ENCODE measurements at regions not wholly inside any gene's neighbourhood (a gene's known extent, or its start where the extent isn't known, plus 50 kb on each side); places are given as distances from the start of the nearest gene placed in this dataset.

DNA sequence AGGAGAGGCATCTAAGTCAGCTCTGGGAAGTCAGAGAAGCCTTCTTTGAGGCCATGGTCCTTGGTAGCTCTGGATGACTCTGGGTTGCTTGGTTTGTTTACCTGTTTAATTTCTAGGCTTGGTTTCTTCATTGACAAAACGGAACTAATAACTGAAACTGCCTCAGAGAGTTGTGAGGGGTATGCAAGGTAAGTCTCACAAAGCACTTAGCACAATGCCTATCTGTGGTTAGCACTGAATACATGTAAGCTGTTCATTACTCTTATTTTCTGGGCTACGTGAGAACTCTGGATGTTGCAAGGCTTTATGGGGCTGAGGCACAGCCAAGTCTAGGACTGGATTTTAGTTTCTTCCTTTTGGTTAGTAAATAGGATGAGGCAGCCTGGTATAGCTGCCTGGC, 225.8 kb upstream of the NCAM1 start:
- H4K8ac ChIP-seq (ENCODE audit: low read depth, low read length): no peak overlapping the region
- no peak overlapping the region for H2AFZ ChIP-seq (ENCODE audit: low read length)
- no peak overlapping the region for H4K91ac ChIP-seq (ENCODE audit: low read depth, low read length, poor library complexity)
- no peak overlapping the region for H2BK5ac ChIP-seq (ENCODE audit: low read length)
- no peaks in the 10 kb centered on the region for H3K27me3 ChIP-seq (ENCODE audit: control insufficient read depth in 3 of 3, insufficient read depth in 3 of 3, low read depth in 1 of 3, low read length in 3 of 3)
- H3K9ac ChIP-seq (ENCODE audit: low read depth, low read length, poor library complexity): no peak overlapping the region
- no peak overlapping the region for H3K14ac ChIP-seq (ENCODE audit: low read length)
- no peak for DNase-seq (ENCODE audit: low spot score)
- H3K9me3 ChIP-seq (replicated peaks in 1 of 2; ENCODE audit: control insufficient read depth in 2 of 2, insufficient read depth in 1 of 2, low read depth in 1 of 2, low read length in 2 of 2): no peaks in the 10 kb centered on the region
- H3K79me1 ChIP-seq (ENCODE audit: low read depth, low read length): no peaks in the 10 kb centered on the region
- H3K4me3 ChIP-seq (ENCODE audit: low read length in 2 of 2): no peak overlapping the region
- no peak overlapping the region for H3K18ac ChIP-seq (ENCODE audit: low read length)
- no peak overlapping the region for H3K27ac ChIP-seq (replicated peaks; ENCODE audit: low read length)
- no peak overlapping the region for H2BK120ac ChIP-seq (ENCODE audit: low read depth, low read length)
- no peak overlapping the region for H2BK15ac ChIP-seq (ENCODE audit: low read length)
- no CpG with 5 or more reads among the region's 2 CpGs for WGBS, 2 donors (ENCODE audit: extremely low coverage in 2 of 2, insufficient read length in 2 of 2, insufficient replicate concordance in 1 of 2)
- no peak overlapping the region for H2AK5ac ChIP-seq (ENCODE audit: low read depth, low read length)
- H3K4me1 ChIP-seq (ENCODE audit: control insufficient read depth in 2 of 2, insufficient read depth in 1 of 2, low read depth in 1 of 2, low read length in 2 of 2): no peaks in the 10 kb centered on the region
- no peak overlapping the region for H3K4ac ChIP-seq (ENCODE audit: low read length)
- H3K36me3 ChIP-seq (replicated peaks in 1 of 2; ENCODE audit: control insufficient read depth in 2 of 2, insufficient read depth in 2 of 2, low read length in 2 of 2): no peaks in the 10 kb centered on the region
- H3K23ac ChIP-seq (ENCODE audit: low read depth, low read length, poor library complexity): no peak overlapping the region
- H3K4me2 ChIP-seq (ENCODE audit: insufficient read depth, low read length, poor library complexity, severe bottlenecking): no peak overlapping the region
- no peak overlapping the region for H2BK12ac ChIP-seq (ENCODE audit: low read length)

DNA sequence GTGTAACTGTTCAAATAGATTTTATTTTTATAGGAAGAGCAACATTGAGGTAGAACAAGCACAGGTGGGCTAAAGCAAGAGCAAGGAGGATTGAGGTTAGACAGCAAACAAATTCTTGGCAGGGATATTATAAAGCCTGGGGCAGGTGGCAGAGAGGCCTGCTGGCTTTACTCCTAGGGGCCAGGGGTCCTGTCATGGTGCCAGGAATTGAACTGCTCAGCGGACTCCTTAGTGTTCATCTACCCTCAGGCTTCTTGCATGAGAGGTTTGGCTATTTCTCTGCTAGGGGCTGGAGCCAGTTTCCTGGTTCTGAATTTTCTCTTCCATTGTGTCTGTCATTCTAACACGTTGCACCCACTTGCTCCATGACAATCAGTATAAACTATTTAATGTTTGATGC, 217.2 kb upstream of the NCAM1 start:
- Histone ChIP-seq H2BK5ac (ENCODE audit: low read length) (no peak overlapping the region), H2BK120ac (ENCODE audit: low read depth, low read length) (no peak overlapping the region), H2AK5ac (ENCODE audit: low read depth, low read length) (no peak overlapping the region), H3K4me2 (ENCODE audit: insufficient read depth, low read length, poor library complexity, severe bottlenecking) (no peak overlapping the region), H3K14ac (ENCODE audit: low read length) (no peak overlapping the region), H3K36me3 (replicated peaks in 1 of 2; ENCODE audit: control insufficient read depth in 2 of 2, insufficient read depth in 2 of 2, low read length in 2 of 2) (no peaks in the 10 kb centered on the region), H2AFZ (ENCODE audit: low read length) (no peak overlapping the region), H3K4me3 (ENCODE audit: low read length in 2 of 2) (no peak overlapping the region), H3K23ac (ENCODE audit: low read depth, low read length, poor library complexity) (no peak overlapping the region), H3K79me1 (ENCODE audit: low read depth, low read length) (no peaks in the 10 kb centered on the region), H2BK12ac (ENCODE audit: low read length) (no peak overlapping the region), H4K91ac (ENCODE audit: low read depth, low read length, poor library complexity) (no peak overlapping the region), H3K4me1 (ENCODE audit: control insufficient read depth in 2 of 2, insufficient read depth in 1 of 2, low read depth in 1 of 2, low read length in 2 of 2) (peaks cover 0 to 5% of the 10 kb centered on the region in 2 donors), H3K9me3 (replicated peaks in 1 of 2; ENCODE audit: control insufficient read depth in 2 of 2, insufficient read depth in 1 of 2, low read depth in 1 of 2, low read length in 2 of 2) (no peaks in the 10 kb centered on the region), H3K9ac (ENCODE audit: low read depth, low read length, poor library complexity) (no peak overlapping the region), H4K8ac (ENCODE audit: low read depth, low read length) (no peak overlapping the region), H3K18ac (ENCODE audit: low read length) (no peak overlapping the region), H3K27me3 (ENCODE audit: control insufficient read depth in 3 of 3, insufficient read depth in 3 of 3, low read depth in 1 of 3, low read length in 3 of 3) (no peaks in the 10 kb centered on the region), H2BK15ac (ENCODE audit: low read length) (no peak overlapping the region), H3K27ac (replicated peaks; ENCODE audit: low read length) (no peak overlapping the region), H3K4ac (ENCODE audit: low read length) (no peak overlapping the region)
- DNase-seq (ENCODE audit: low spot score): no peak
- no CpG with 5 or more reads among the region's 2 CpGs for WGBS, 2 donors (ENCODE audit: extremely low coverage in 2 of 2, insufficient read length in 2 of 2, insufficient replicate concordance in 1 of 2)

DNA sequence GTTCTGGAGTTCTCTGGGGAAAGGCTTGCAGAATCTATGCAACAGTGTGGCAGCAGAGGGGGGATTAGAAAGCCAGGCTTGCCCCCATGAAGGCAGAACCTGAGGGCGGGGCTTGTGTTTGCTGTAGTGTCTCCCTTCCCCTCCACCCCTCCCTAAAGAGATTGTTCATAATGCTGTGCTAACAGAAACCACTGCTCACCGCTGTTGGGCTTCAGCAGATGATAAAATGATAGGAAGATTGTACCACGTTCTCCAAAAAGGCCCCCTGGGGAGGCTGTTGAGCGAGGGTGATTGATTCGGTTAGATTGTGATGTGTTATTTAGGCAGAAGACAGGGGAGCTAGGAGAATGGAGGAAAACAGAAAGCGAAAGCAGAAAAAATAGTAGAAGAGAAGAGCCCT, 215.2 kb upstream of the NCAM1 start:
- no peak overlapping the region for H2BK120ac ChIP-seq (ENCODE audit: low read depth, low read length)
- 100% methylated on average over 2 of the region's 6 CpGs; no CpG with 5 or more reads in 1 of the 2 donors for WGBS, 2 donors (ENCODE audit: extremely low coverage in 2 of 2, insufficient read length in 2 of 2, insufficient replicate concordance in 1 of 2)

DNA sequence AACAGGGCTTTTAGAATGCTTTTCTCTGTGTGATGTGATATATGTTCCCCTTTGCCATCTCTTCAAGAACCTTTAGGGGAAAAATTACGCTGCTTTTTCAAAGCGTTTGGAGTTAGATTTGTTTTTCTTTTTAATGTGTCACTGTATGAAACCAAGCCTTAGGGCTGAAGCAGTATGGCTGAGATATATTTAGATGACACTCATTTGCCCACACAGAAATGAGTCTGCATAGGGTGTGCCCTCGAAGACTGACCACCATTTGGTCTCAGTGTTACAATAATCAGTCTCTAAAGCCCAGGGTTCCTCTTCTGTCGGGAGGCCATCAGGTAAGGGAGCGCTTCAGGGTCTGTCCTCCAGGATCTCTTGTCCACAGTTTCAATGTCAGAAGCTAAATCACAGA, 213.0 kb upstream of the NCAM1 start:
- Histone ChIP-seq H2AFZ (ENCODE audit: low read length) (no peak overlapping the region), H2AK5ac (ENCODE audit: low read depth, low read length) (no peak overlapping the region), H3K9me3 (replicated peaks in 1 of 2; ENCODE audit: control insufficient read depth in 2 of 2, insufficient read depth in 1 of 2, low read depth in 1 of 2, low read length in 2 of 2) (no peaks in the 10 kb centered on the region), H3K27ac (replicated peaks; ENCODE audit: low read length) (no peak overlapping the region), H3K4me3 (ENCODE audit: low read length in 2 of 2) (no peak overlapping the region), H2BK5ac (ENCODE audit: low read length) (no peak overlapping the region), H2BK120ac (ENCODE audit: low read depth, low read length) (no peak overlapping the region), H3K79me1 (ENCODE audit: low read depth, low read length) (no peaks in the 10 kb centered on the region), H3K4ac (ENCODE audit: low read length) (no peak overlapping the region), H3K18ac (ENCODE audit: low read length) (no peak overlapping the region), H3K4me1 (ENCODE audit: control insufficient read depth in 2 of 2, insufficient read depth in 1 of 2, low read depth in 1 of 2, low read length in 2 of 2) (peaks cover 0 to 9% of the 10 kb centered on the region in 2 donors), H3K36me3 (replicated peaks in 1 of 2; ENCODE audit: control insufficient read depth in 2 of 2, insufficient read depth in 2 of 2, low read length in 2 of 2) (no peaks in the 10 kb centered on the region), H2BK15ac (ENCODE audit: low read length) (no peak overlapping the region), H2BK12ac (ENCODE audit: low read length) (no peak overlapping the region), H3K14ac (ENCODE audit: low read length) (no peak overlapping the region), H3K4me2 (ENCODE audit: insufficient read depth, low read length, poor library complexity, severe bottlenecking) (no peak overlapping the region), H3K23ac (ENCODE audit: low read depth, low read length, poor library complexity) (no peak overlapping the region), H3K27me3 (ENCODE audit: control insufficient read depth in 3 of 3, insufficient read depth in 3 of 3, low read depth in 1 of 3, low read length in 3 of 3) (no peaks in the 10 kb centered on the region), H4K91ac (ENCODE audit: low read depth, low read length, poor library complexity) (no peak overlapping the region), H3K9ac (ENCODE audit: low read depth, low read length, poor library complexity) (no peak overlapping the region), H4K8ac (ENCODE audit: low read depth, low read length) (no peak overlapping the region)
- no peak for DNase-seq (ENCODE audit: low spot score)
- WGBS, 2 donors (ENCODE audit: extremely low coverage in 2 of 2, insufficient read length in 2 of 2, insufficient replicate concordance in 1 of 2): no CpG with 5 or more reads among the region's 5 CpGs

More for the DNA sequence above, 215.2 kb upstream of the NCAM1 start:
- Histone ChIP-seq H4K91ac (ENCODE audit: low read depth, low read length, poor library complexity) (no peak overlapping the region), H2BK15ac (ENCODE audit: low read length) (no peak overlapping the region), H3K36me3 (replicated peaks in 1 of 2; ENCODE audit: control insufficient read depth in 2 of 2, insufficient read depth in 2 of 2, low read length in 2 of 2) (no peaks in the 10 kb centered on the region), H3K14ac (ENCODE audit: low read length) (no peak overlapping the region), H3K23ac (ENCODE audit: low read depth, low read length, poor library complexity) (no peak overlapping the region), H2AFZ (ENCODE audit: low read length) (no peak overlapping the region), H3K4me2 (ENCODE audit: insufficient read depth, low read length, poor library complexity, severe bottlenecking) (no peak overlapping the region), H3K4me3 (ENCODE audit: low read length in 2 of 2) (no peak overlapping the region), H4K8ac (ENCODE audit: low read depth, low read length) (no peak overlapping the region), H2BK5ac (ENCODE audit: low read length) (no peak overlapping the region), H3K27ac (replicated peaks; ENCODE audit: low read length) (no peak overlapping the region), H3K27me3 (ENCODE audit: control insufficient read depth in 3 of 3, insufficient read depth in 3 of 3, low read depth in 1 of 3, low read length in 3 of 3) (no peaks in the 10 kb centered on the region), H3K79me1 (ENCODE audit: low read depth, low read length) (no peaks in the 10 kb centered on the region), H3K9me3 (replicated peaks in 1 of 2; ENCODE audit: control insufficient read depth in 2 of 2, insufficient read depth in 1 of 2, low read depth in 1 of 2, low read length in 2 of 2) (no peaks in the 10 kb centered on the region), H3K18ac (ENCODE audit: low read length) (no peak overlapping the region), H3K4ac (ENCODE audit: low read length) (no peak overlapping the region), H3K4me1 (ENCODE audit: control insufficient read depth in 2 of 2, insufficient read depth in 1 of 2, low read depth in 1 of 2, low read length in 2 of 2) (peaks cover 0 to 5% of the 10 kb centered on the region in 2 donors), H3K9ac (ENCODE audit: low read depth, low read length, poor library complexity) (no peak overlapping the region), H2AK5ac (ENCODE audit: low read depth, low read length) (no peak overlapping the region), H2BK12ac (ENCODE audit: low read length) (no peak overlapping the region)
- DNase-seq (ENCODE audit: low spot score): no peak

All from neuronal stem cell (in vitro differentiated cells).